ENCODE measurements at regions not wholly inside any gene's neighbourhood (a gene's known extent, or its start where the extent isn't known, plus 50 kb on each side); places are given as distances from the start of the nearest gene placed in this dataset.

- TF ChIP-seq CTCF (IDR thresholded peaks at IDR 0.05; ENCODE audit: poor library complexity, severe bottlenecking) (no peak), EZH2 (IDR thresholded peaks at IDR 0.05; ENCODE audit: borderline replicate concordance, insufficient read depth, low read length, poor library complexity, severe bottlenecking) (no peak), REST (IDR thresholded peaks at IDR 0.05; ENCODE audit: borderline replicate concordance) (no peak), EP300 (conservative IDR thresholded peaks at IDR 0.05; ENCODE audit: poor library complexity, severe bottlenecking) (no peak)
These were observed 122.7 kb downstream of the FASLG start for GRCh38 chr1:172781513-172782140.

Data from neural cell (in vitro differentiated cells).